Osteocyte (in vitro differentiated cells): ENCODE measurements at regions not wholly inside any gene's neighbourhood (a gene's known extent, or its start where the extent isn't known, plus 50 kb on each side); places are given as distances from the start of the nearest gene placed in this dataset.

Experiments used
- DNase-seq: peaks from one replicate; pipeline ENCODE4 v3.0.0; 2021; ENCODE audit warnings: mixed read lengths; ENCODE audit not compliant: unreplicated experiment; ENCODE audit errors: extremely low spot score
- H3K27ac Mint-ChIP-seq: one replicate; pipeline ENCODE4 v1.8.0; 2021; ENCODE audit warnings: mild to moderate bottlenecking, mixed read lengths; ENCODE audit not compliant: unreplicated experiment
- H3K27me3 Mint-ChIP-seq: one replicate; pipeline ENCODE4 v1.8.0; 2021; ENCODE audit warnings: mixed read lengths; ENCODE audit not compliant: unreplicated experiment
- H3K36me3 Mint-ChIP-seq: one replicate; pipeline ENCODE4 v1.8.0; 2021; ENCODE audit warnings: mixed read lengths; ENCODE audit not compliant: unreplicated experiment
- H3K4me1 Mint-ChIP-seq: one replicate; pipeline ENCODE4 v1.8.0; 2021; ENCODE audit warnings: mixed read lengths; ENCODE audit not compliant: unreplicated experiment
- H3K4me3 Mint-ChIP-seq: one replicate; pipeline ENCODE4 v1.8.0; 2021; ENCODE audit warnings: mild to moderate bottlenecking, moderate library complexity, mixed read lengths; ENCODE audit not compliant: unreplicated experiment
- H3K9me3 Mint-ChIP-seq: one replicate; pipeline ENCODE4 v1.8.0; 2021; ENCODE audit warnings: mixed read lengths; ENCODE audit not compliant: unreplicated experiment
- CTCF ChIP-seq: fragments of 200-600 bp; sonication (generic); IDR thresholded peaks from 2 replicates; pipeline ENCODE4 v1.5.0; 2021; ENCODE audit warnings: antibody characterized with exemption, mild to moderate bottlenecking, moderate library complexity

GRCh38 chr12:114291389-114292060 is 114.4 kb downstream of the TBX5 start:
- H3K4me1 Mint-ChIP-seq, result no peaks in the 10 kb centered on the region
- no peak for DNase-seq
- H3K4me3 Mint-ChIP-seq, result no peak overlapping the region
- no peaks in the 10 kb centered on the region for H3K36me3 Mint-ChIP-seq
- H3K27me3 Mint-ChIP-seq, result no peaks in the 10 kb centered on the region
- no peak overlapping the region for H3K27ac Mint-ChIP-seq
- TF ChIP-seq CTCF, result no peak
- H3K9me3 Mint-ChIP-seq, result peaks cover 9% of the 10 kb centered on the region

GRCh38 chr12:114287821-114288525 is 118.0 kb downstream of the TBX5 start:
- H3K4me1 Mint-ChIP-seq, result no peaks in the 10 kb centered on the region
- H3K9me3 Mint-ChIP-seq, result peaks cover 3% of the 10 kb centered on the region
- H3K27ac Mint-ChIP-seq, result no peak overlapping the region
- no peaks in the 10 kb centered on the region for H3K36me3 Mint-ChIP-seq
- H3K4me3 Mint-ChIP-seq, result no peak overlapping the region
- TF ChIP-seq CTCF, result no peak
- no peaks in the 10 kb centered on the region for H3K27me3 Mint-ChIP-seq
- DNase-seq, result no peak

GRCh38 chr12:114286145-114286544 is 119.8 kb downstream of the TBX5 start:
- no peak overlapping the region for H3K4me3 Mint-ChIP-seq

GRCh38 chr12:114285554-114285953 is 120.4 kb downstream of the TBX5 start:
- no peak overlapping the region for H3K27ac Mint-ChIP-seq
- no peak overlapping the region for H3K4me3 Mint-ChIP-seq
- H3K4me1 Mint-ChIP-seq, result no peaks in the 10 kb centered on the region
- H3K9me3 Mint-ChIP-seq, result no peaks in the 10 kb centered on the region
- no peaks in the 10 kb centered on the region for H3K36me3 Mint-ChIP-seq
- no peaks in the 10 kb centered on the region for H3K27me3 Mint-ChIP-seq
- no peak for TF ChIP-seq CTCF
- no peak for DNase-seq

More at GRCh38 chr12:114286145-114286544, 119.8 kb downstream of the TBX5 start:
- H3K27ac Mint-ChIP-seq, result no peak overlapping the region
- H3K9me3 Mint-ChIP-seq, result no peaks in the 10 kb centered on the region
- no peak for TF ChIP-seq CTCF
- no peak for DNase-seq
- H3K4me1 Mint-ChIP-seq, result no peaks in the 10 kb centered on the region
- no peaks in the 10 kb centered on the region for H3K36me3 Mint-ChIP-seq
- H3K27me3 Mint-ChIP-seq, result no peaks in the 10 kb centered on the region

- no peak overlapping the region for H3K4me3 Mint-ChIP-seq
Observed at GRCh38 chr12:114284041-114284440, 121.9 kb downstream of the TBX5 start.

More at GRCh38 chr12:114284041-114284440, 121.9 kb downstream of the TBX5 start:
- H3K27me3 Mint-ChIP-seq, result no peaks in the 10 kb centered on the region
- H3K9me3 Mint-ChIP-seq, result no peaks in the 10 kb centered on the region
- TF ChIP-seq CTCF, result no peak
- no peak for DNase-seq
- no peak overlapping the region for H3K27ac Mint-ChIP-seq
- no peaks in the 10 kb centered on the region for H3K36me3 Mint-ChIP-seq
- no peaks in the 10 kb centered on the region for H3K4me1 Mint-ChIP-seq
